ENCODE measurements at regions not wholly inside any gene's neighbourhood (a gene's known extent, or its start where the extent isn't known, plus 50 kb on each side); places are given as distances from the start of the nearest gene placed in this dataset.

- Histone ChIP-seq H3K9me3 (replicated peaks in 1 of 3) (no peaks in the 10 kb centered on the region), H3K36me3 (replicated peaks in 1 of 2) (no peaks in the 10 kb centered on the region), H3K27ac (no peak overlapping the region), H3K4me3 (no peak overlapping the region), H3K4me1 (replicated peaks in 1 of 2) (no peaks in the 10 kb centered on the region), H3K27me3 (no peaks in the 10 kb centered on the region)
- intact Hi-C loops (cut with DNase I), result no loop called here
- no peak for TF ChIP-seq POLR2A (IDR thresholded peaks at IDR 0.05)
- no peak for TF ChIP-seq CTCF (IDR thresholded peaks at IDR 0.05)
- DNase-seq, result no peak
- 38 to 50% (median 39%) methylated on average over 2 of the region's 2 CpGs for WGBS, 4 donors
Observed at GRCh38 chr11:109150581-109150980, 271.4 kb upstream of the C11orf87 start.

DNA sequence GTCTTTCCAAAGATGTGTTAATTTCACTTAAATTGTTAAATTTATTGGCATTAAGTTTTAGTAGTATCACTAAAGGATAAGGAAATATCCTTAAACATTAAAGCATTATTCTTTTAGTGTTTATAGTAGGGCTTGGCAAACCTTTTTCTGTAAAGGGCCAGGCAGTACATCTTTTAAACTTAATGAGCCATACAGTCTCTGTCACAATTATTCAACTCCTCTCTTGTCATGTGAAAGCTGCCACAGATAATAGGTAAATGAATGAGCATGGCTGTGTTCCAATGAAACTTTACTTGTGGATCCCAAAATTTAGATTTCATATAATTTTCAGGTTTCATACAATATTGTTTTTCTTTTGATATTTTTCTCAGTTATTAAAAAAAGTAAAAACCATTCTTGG lies 268.2 kb upstream of the C11orf87 start:
- DNase-seq, result no peak
- Histone ChIP-seq H3K27ac (no peak overlapping the region), H3K36me3 (replicated peaks in 1 of 2) (no peaks in the 10 kb centered on the region), H3K4me1 (replicated peaks in 1 of 2) (no peaks in the 10 kb centered on the region), H3K9me3 (replicated peaks in 1 of 3) (peaks cover 0 to 8% (median 0%) of the 10 kb centered on the region in 3 donors), H3K27me3 (no peaks in the 10 kb centered on the region), H3K4me3 (no peak overlapping the region)
- intact Hi-C loops (cut with DNase I), result no loop called here
- no peak for TF ChIP-seq POLR2A (IDR thresholded peaks at IDR 0.05)
- TF ChIP-seq CTCF (IDR thresholded peaks at IDR 0.05), result no peak

DNA sequence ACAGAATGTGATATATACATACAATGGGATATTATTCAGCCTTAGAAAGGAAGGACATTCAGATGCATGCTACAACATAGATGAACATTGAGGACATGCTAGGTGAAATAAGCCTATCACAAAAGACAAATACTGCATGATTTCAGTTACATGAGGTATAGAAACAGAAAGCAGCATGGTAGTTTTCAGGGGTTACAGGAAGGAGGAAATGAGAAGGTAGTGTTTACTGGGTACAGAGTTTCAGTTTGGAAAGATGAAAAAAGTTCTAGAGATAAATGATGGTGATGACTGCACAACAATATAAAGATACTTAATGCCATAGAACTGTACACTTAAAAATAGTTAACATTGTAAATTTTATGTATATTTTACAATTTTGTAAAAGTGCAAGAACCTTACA lies 266.7 kb upstream of the C11orf87 start:
- intact Hi-C loops (cut with DNase I), result no loop called here
- Histone ChIP-seq H3K4me3 (no peak overlapping the region), H3K9me3 (replicated peaks in 1 of 3) (peaks cover 0 to 8% (median 0%) of the 10 kb centered on the region in 3 donors), H3K27ac (no peak overlapping the region), H3K27me3 (no peaks in the 10 kb centered on the region), H3K36me3 (replicated peaks in 1 of 2) (no peaks in the 10 kb centered on the region), H3K4me1 (replicated peaks in 1 of 2) (no peaks in the 10 kb centered on the region)
- no peak for DNase-seq
- TF ChIP-seq CTCF (IDR thresholded peaks at IDR 0.05), result no peak

DNA sequence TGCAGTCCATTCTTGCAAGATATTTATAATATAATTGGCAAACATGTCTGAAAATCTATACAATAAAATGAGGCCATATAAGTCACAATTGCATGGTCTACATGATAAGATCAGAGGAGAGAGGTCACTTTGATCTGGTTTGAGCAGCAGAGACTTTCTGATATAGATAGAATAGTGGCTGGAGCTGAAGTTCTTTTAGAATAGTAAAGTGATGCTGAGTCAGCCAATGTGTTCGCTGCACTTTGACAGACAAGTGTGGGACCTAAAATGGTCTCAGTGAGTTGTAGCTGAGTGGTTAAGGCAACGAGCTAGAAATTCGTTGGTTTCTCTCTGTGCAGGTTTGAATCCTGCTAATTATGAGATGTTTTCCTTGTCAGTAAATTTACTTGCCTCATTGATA lies 257.0 kb upstream of the C11orf87 start:
- WGBS, 4 donors, result 80 to 86% (median 85%) methylated on average over 3 of the region's 3 CpGs
- Histone ChIP-seq H3K4me3 (no peak overlapping the region), H3K9me3 (replicated peaks in 1 of 3) (no peaks in the 10 kb centered on the region), H3K27ac (no peak overlapping the region), H3K4me1 (replicated peaks in 1 of 2) (no peaks in the 10 kb centered on the region), H3K36me3 (replicated peaks in 1 of 2) (no peaks in the 10 kb centered on the region), H3K27me3 (no peaks in the 10 kb centered on the region)
- TF ChIP-seq CTCF (IDR thresholded peaks at IDR 0.05) (no peak), POLR2A (IDR thresholded peaks at IDR 0.05) (no peak)
- intact Hi-C loops (cut with DNase I), result no loop called here
- no peak for DNase-seq

Data from adrenal gland (tissue), 9 donors.